Keratinocyte (primary cell): ENCODE measurements at regions not wholly inside any gene's neighbourhood (a gene's known extent, or its start where the extent isn't known, plus 50 kb on each side); places are given as distances from the start of the nearest gene placed in this dataset.
"Not testable (repeated sequence)": the region's sequence is repeated elsewhere in the genome, so short reads cannot be mapped to it uniquely, and the experiment has no call there.

Experiments used
- DNase-seq: peaks from one replicate; pipeline ENCODE4 v3.0.0-alpha.2; 2011; ENCODE audit warnings: low read depth, missing footprints, low spot score
- FAIRE-seq: peaks from 2 replicates; lab custom pipeline; 2011; peaks lifted over from hg19 to GRCh38; lab: Jason Lieb, UNC
- H2AFZ ChIP-seq: 2 replicates; pipeline ENCODE4 v1.6.0; 2012; ENCODE audit warnings: low read length, control low read depth, inconsistent platforms; ENCODE audit not compliant: control insufficient read depth
- H3K27ac ChIP-seq: 2 replicates; pipeline ENCODE4 v1.5.1; 2011; ENCODE audit warnings: low read length; ENCODE audit not compliant: control insufficient read depth, insufficient read depth
- H3K27me3 ChIP-seq: 3 replicates; pipeline ENCODE4 v1.6.0; 2011; ENCODE audit warnings: low read length; ENCODE audit not compliant: control insufficient read depth, insufficient read depth; ENCODE audit errors: extremely low read depth
- H3K36me3 ChIP-seq, 2 experiments: 2 replicates in 1 of 2; 3 replicates in 1 of 2; pipeline ENCODE4 v1.5.1; 2011; ENCODE audit warnings: low read length in 2 of 2, mild to moderate bottlenecking in 1 of 2; ENCODE audit not compliant: control insufficient read depth in 2 of 2, insufficient read depth in 2 of 2; ENCODE audit errors: extremely low read depth in 1 of 2
- H3K4me1 ChIP-seq: 3 replicates; pipeline ENCODE4 v1.5.1; 2011; ENCODE audit warnings: low read length; ENCODE audit not compliant: control insufficient read depth, insufficient read depth; ENCODE audit errors: extremely low read depth
- H3K4me2 ChIP-seq: 3 replicates; pipeline ENCODE4 v1.6.0; 2011; ENCODE audit warnings: low read depth, low read length; ENCODE audit not compliant: control insufficient read depth, insufficient read depth; ENCODE audit errors: extremely low read depth
- H3K4me3 ChIP-seq, 3 experiments: fragments of 200-600 bp in 1 of 3; sonication (generic) in 1 of 3; 2 replicates in 2 of 3; 3 replicates in 1 of 3; pipeline ENCODE4 v1.5.1; 2011 to 2016; ENCODE audit warnings: low read length in 3 of 3, mild to moderate bottlenecking in 3 of 3, control low read depth in 2 of 3, inconsistent platforms in 1 of 3, low read depth in 1 of 3, mixed read lengths in 1 of 3, mixed run types in 1 of 3, moderate library complexity in 1 of 3; ENCODE audit not compliant: control insufficient read depth in 2 of 3, insufficient read depth in 2 of 3; ENCODE audit errors: extremely low read depth in 1 of 3
- H3K79me2 ChIP-seq: 2 replicates; pipeline ENCODE4 v1.6.0; 2012; ENCODE audit warnings: low read length; ENCODE audit not compliant: control insufficient read depth, insufficient read depth
- H3K9ac ChIP-seq: 3 replicates; pipeline ENCODE4 v1.6.0; 2011; ENCODE audit warnings: low read length; ENCODE audit not compliant: control insufficient read depth, insufficient read depth; ENCODE audit errors: extremely low read depth
- H3K9me1 ChIP-seq: 3 replicates; pipeline ENCODE4 v1.6.0; 2011; ENCODE audit warnings: low read length; ENCODE audit not compliant: control insufficient read depth, insufficient read depth; ENCODE audit errors: extremely low read depth
- H3K9me3 ChIP-seq: 2 replicates; pipeline ENCODE4 v1.5.1; 2012; ENCODE audit warnings: low read depth, low read length; ENCODE audit not compliant: control insufficient read depth
- H4K20me1 ChIP-seq: 3 replicates; pipeline ENCODE4 v1.6.0; 2011; ENCODE audit warnings: low read length; ENCODE audit not compliant: control insufficient read depth, insufficient read depth; ENCODE audit errors: extremely low read depth
- CTCF ChIP-seq, 3 experiments: IDR thresholded peaks in 1 of 3; conservative IDR thresholded peaks in 1 of 3; optimal IDR thresholded peaks in 1 of 3; 2 replicates in 2 of 3; 3 replicates in 1 of 3; pipeline versions ENCODE3 to v1.5.1; 2011; ENCODE audit warnings: low read length in 3 of 3, mild to moderate bottlenecking in 3 of 3, moderate library complexity in 2 of 3, control low read depth in 1 of 3, inconsistent platforms in 1 of 3; ENCODE audit not compliant: insufficient read depth in 2 of 3; ENCODE audit errors: extremely low read depth in 1 of 3
- EZH2 ChIP-seq: IDR thresholded peaks from one replicate; pipeline ENCODE4 v1.6.1; 2012; ENCODE audit warnings: inconsistent platforms, mild to moderate bottlenecking, low read length, moderate library complexity
- dilution Hi-C: fragments of 300-500 bp; cut with MboI; formaldehyde crosslinking; loops from one replicate; pipeline ENCODE4 v1.7.0; 2020; ENCODE audit warnings: low sequenced_read_pairs; ENCODE audit not compliant: extremely low pct_ligation_motif_present

- no peaks in the 10 kb centered on the region for H3K9me3 ChIP-seq
- dilution Hi-C loops: no loop called here
- FAIRE-seq: no peak
- H4K20me1 ChIP-seq: no peaks in the 10 kb centered on the region
- TF ChIP-seq EZH2: no peak
- TF ChIP-seq CTCF (optimal IDR thresholded peaks at IDR 0.05 in 1 of 3, IDR thresholded peaks at IDR 0.05 in 1 of 3, conservative IDR thresholded peaks at IDR 0.05 in 1 of 3; ENCODE audit: extremely low read depth in 1 of 3, insufficient read depth in 2 of 3, low read length in 3 of 3): no peak
- H3K27me3 ChIP-seq: no peaks in the 10 kb centered on the region
- H3K9ac ChIP-seq: no peak overlapping the region
- no peaks in the 10 kb centered on the region for H3K36me3 ChIP-seq
- no peak for DNase-seq
- no peak overlapping the region for H2AFZ ChIP-seq
- no peak overlapping the region for H3K27ac ChIP-seq
- H3K79me2 ChIP-seq: no peaks in the 10 kb centered on the region
- no peak overlapping the region for H3K4me3 ChIP-seq
- no peak overlapping the region for H3K4me2 ChIP-seq
- H3K9me1 ChIP-seq: no peaks in the 10 kb centered on the region
- H3K4me1 ChIP-seq: no peaks in the 10 kb centered on the region
These were observed 2211.3 kb downstream of the PCDH7 start for GRCh38 chr4:32931475-32931874.

GRCh38 chr4:32932156-32932555, 2212.0 kb downstream of the PCDH7 start:
- no peak overlapping the region for H2AFZ ChIP-seq
- FAIRE-seq (no peak), DNase-seq (no peak)

GRCh38 chr4:32939222-32939621, 2219.1 kb downstream of the PCDH7 start:
- H3K9me1 ChIP-seq, H3K27me3 ChIP-seq, H2AFZ ChIP-seq, H3K27ac ChIP-seq, H3K4me3 ChIP-seq, H3K79me2 ChIP-seq, dilution Hi-C loops, H3K9me3 ChIP-seq, FAIRE-seq, H3K4me2 ChIP-seq, H3K9ac ChIP-seq, H3K4me1 ChIP-seq, DNase-seq, H3K36me3 ChIP-seq, H4K20me1 ChIP-seq: not testable (repeated sequence)

More at GRCh38 chr4:32932156-32932555, 2212.0 kb downstream of the PCDH7 start:
- no peaks in the 10 kb centered on the region for H3K27me3 ChIP-seq
- H3K4me2 ChIP-seq: no peak overlapping the region
- no peak overlapping the region for H3K9ac ChIP-seq
- no peak overlapping the region for H3K4me3 ChIP-seq
- H3K27ac ChIP-seq: no peak overlapping the region
- H3K9me3 ChIP-seq: no peaks in the 10 kb centered on the region
- H3K9me1 ChIP-seq: no peaks in the 10 kb centered on the region
- H3K79me2 ChIP-seq: no peaks in the 10 kb centered on the region
- no peaks in the 10 kb centered on the region for H3K36me3 ChIP-seq
- TF ChIP-seq CTCF (optimal IDR thresholded peaks at IDR 0.05 in 1 of 3, IDR thresholded peaks at IDR 0.05 in 1 of 3, conservative IDR thresholded peaks at IDR 0.05 in 1 of 3; ENCODE audit: extremely low read depth in 1 of 3, insufficient read depth in 2 of 3, low read length in 3 of 3): no peak
- no peak for TF ChIP-seq EZH2
- dilution Hi-C loops: no loop called here
- H3K4me1 ChIP-seq: no peaks in the 10 kb centered on the region
- no peaks in the 10 kb centered on the region for H4K20me1 ChIP-seq
